GM12878 (cell line): ENCODE measurements at regions not wholly inside any gene's neighbourhood (a gene's known extent, or its start where the extent isn't known, plus 50 kb on each side); places are given as distances from the start of the nearest gene placed in this dataset.

ENCODE experiments used
- ATAC-seq: fragments of 200-7000 bp; cut with Tn5 transposase; 3 replicates; pipeline ENCODE4 v1.9.1; 2020; ENCODE audit warnings: mild to moderate bottlenecking, moderate library complexity
- BruUV-seq: library from RNA; stranded (reverse); fragments of 400-500 nt; replicated peaks from 2 replicates; lab custom pipeline; 2021; lab: Mats Ljungman, UMichigan
- CTCF ChIA-PET: fragments of 300-600 bp; sonication (Branson Sonifier 250); formaldehyde crosslinking; extraction: SDS; loops from one replicate; lab custom pipeline; 2021; ENCODE audit warnings: inconsistent platforms; lab: Yijun Ruan, JAX
- POLR2A ChIA-PET: fragments of 350-600 bp; formaldehyde crosslinking; extraction: SDS; loops from one replicate; lab custom pipeline; 2021; ENCODE audit warnings: inconsistent platforms; lab: Charles Lee
- RAD21 ChIA-PET: fragments of 300-600 bp; sonication (Branson Sonifier 250); formaldehyde crosslinking; loops from one replicate; lab custom pipeline; 2023; ENCODE audit warnings: antibody characterized with exemption; ENCODE audit not compliant: unreplicated experiment; lab: Charles Lee
- SMC1A ChIA-PET: fragments of 300-600 bp; sonication (Branson Sonifier 250); formaldehyde crosslinking; loops from one replicate; lab custom pipeline; 2023; ENCODE audit not compliant: unreplicated experiment, uncharacterized antibody; lab: Charles Lee
- DNase-seq: peaks from one replicate; pipeline ENCODE4 v3.0.0-alpha.2; 2011; ENCODE audit warnings: low read depth, low spot score
- FAIRE-seq: peaks from 3 replicates; lab custom pipeline; 2011; peaks lifted over from hg19 to GRCh38; lab: Jason Lieb, UNC
- H2AFZ ChIP-seq: 2 replicates; pipeline ENCODE4 v1.6.0; 2011; ENCODE audit warnings: low read depth, low read length, control low read depth; ENCODE audit not compliant: control insufficient read depth
- H3K27ac ChIP-seq: 2 replicates; pipeline ENCODE4 v1.5.1; 2011; ENCODE audit warnings: control low read depth; ENCODE audit not compliant: control insufficient read depth, insufficient read depth
- H3K27me3 ChIP-seq, 2 experiments: replicated peaks in 1 of 2; 2 replicates each; pipeline versions ENCODE4 v1.6.0 to v1.6.1; 2011; ENCODE audit warnings: low read length in 1 of 2; ENCODE audit not compliant: control insufficient read depth in 2 of 2, insufficient read depth in 2 of 2
- H3K36me3 ChIP-seq, 2 experiments: 2 replicates each; pipeline ENCODE4 v1.5.1; 2011; ENCODE audit warnings: low read length in 1 of 2; ENCODE audit not compliant: control insufficient read depth in 2 of 2, insufficient read depth in 2 of 2
- H3K4me1 ChIP-seq: 2 replicates; pipeline ENCODE4 v1.6.1; 2011; ENCODE audit warnings: mild to moderate bottlenecking, low read length, moderate library complexity, mixed read lengths; ENCODE audit not compliant: control insufficient read depth, insufficient read depth
- H3K4me2 ChIP-seq: 2 replicates; pipeline ENCODE4 v1.6.0; 2011; ENCODE audit warnings: control low read depth; ENCODE audit not compliant: control insufficient read depth, insufficient read depth
- H3K4me3 ChIP-seq: fragments of 200-600 bp; sonication (generic); 2 replicates; pipeline ENCODE4 v1.5.1; 2016
- H3K79me2 ChIP-seq: 2 replicates; pipeline ENCODE4 v1.6.0; 2011; ENCODE audit warnings: low read length; ENCODE audit not compliant: control insufficient read depth, insufficient read depth
- H3K9ac ChIP-seq: 2 replicates; pipeline ENCODE4 v1.8.0; 2011; ENCODE audit warnings: low read length, control low read depth, mixed read lengths; ENCODE audit not compliant: control insufficient read depth, insufficient read depth
- H3K9me3 ChIP-seq: replicated peaks from 3 replicates; pipeline ENCODE4 v1.5.1; 2011; ENCODE audit warnings: mild to moderate bottlenecking, low read length; ENCODE audit not compliant: control insufficient read depth, insufficient read depth
- H4K20me1 ChIP-seq: 2 replicates; pipeline ENCODE4 v1.6.0; 2011; ENCODE audit not compliant: control insufficient read depth, insufficient read depth
- BMI1 ChIP-seq: fragments of 450-650 bp; IDR thresholded peaks from 2 replicates; pipeline ENCODE4 v1.6.1; 2016; ENCODE audit warnings: mild to moderate bottlenecking, moderate library complexity, borderline replicate concordance
- HDAC6 ChIP-seq: fragments of 200-600 bp; sonication (generic); IDR thresholded peaks from one replicate; pipeline ENCODE4 v1.8.0; 2017; ENCODE audit warnings: antibody characterized with exemption; ENCODE audit not compliant: unreplicated experiment
- RELA ChIP-seq: fragments of 450-650 bp; IDR thresholded peaks from 2 replicates; pipeline ENCODE4 v1.8.0; 2014; ENCODE audit warnings: borderline replicate concordance; ENCODE audit not compliant: partially characterized antibody
- WGBS: methylation state at CpG from one replicate; pipeline ENCODE4 v1.1.6; 2016; ENCODE audit warnings: low lambda C conversion rate; ENCODE audit not compliant: insufficient replicate concordance, insufficient coverage; ENCODE audit errors: missing lambda C conversion rate; 5-methylcytosine and 5-hydroxymethylcytosine counted together
- in situ Hi-C: fragments of 300-500 bp; cut with MboI; formaldehyde crosslinking; loops from 9 replicates; pipeline ENCODE4 v1.14.3; 2018; ENCODE audit warnings: mixed read lengths
- intact Hi-C: fragments of 100-400 bp; cut with micrococcal nuclease; formaldehyde crosslinking; loops from one replicate; pipeline ENCODE4 v1.14.2; 2022; ENCODE audit not compliant: unreplicated experiment
- TF ChIP-seq, protein P1 (sequence below): fragments of 450-650 bp; IDR thresholded peaks from 2 replicates; pipeline ENCODE4 v1.6.1; 2018; ENCODE audit warnings: mild to moderate bottlenecking, low read depth, moderate library complexity; ENCODE audit not compliant: partially characterized antibody

DNA sequence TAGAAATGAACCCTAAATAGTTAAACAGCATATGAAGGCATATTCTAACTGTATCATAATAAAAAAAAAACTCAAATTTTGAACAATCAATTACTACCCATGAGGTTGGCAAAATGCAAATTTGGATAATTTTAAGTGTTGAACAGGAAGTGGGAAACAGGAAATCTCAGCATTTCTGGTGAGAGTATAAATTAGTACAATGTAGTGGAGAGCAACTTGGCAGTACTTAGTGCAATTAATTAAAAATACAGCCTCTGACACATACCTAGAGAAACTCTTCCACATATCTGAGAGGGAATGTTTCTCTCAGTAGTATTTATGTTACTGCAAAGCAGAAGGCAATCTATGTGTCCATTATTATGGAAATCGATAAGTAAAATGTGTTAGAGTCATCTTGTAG, 96.8 kb downstream of the TUSC7 start (continued):
- no peak for TF ChIP-seq HDAC6

DNA sequence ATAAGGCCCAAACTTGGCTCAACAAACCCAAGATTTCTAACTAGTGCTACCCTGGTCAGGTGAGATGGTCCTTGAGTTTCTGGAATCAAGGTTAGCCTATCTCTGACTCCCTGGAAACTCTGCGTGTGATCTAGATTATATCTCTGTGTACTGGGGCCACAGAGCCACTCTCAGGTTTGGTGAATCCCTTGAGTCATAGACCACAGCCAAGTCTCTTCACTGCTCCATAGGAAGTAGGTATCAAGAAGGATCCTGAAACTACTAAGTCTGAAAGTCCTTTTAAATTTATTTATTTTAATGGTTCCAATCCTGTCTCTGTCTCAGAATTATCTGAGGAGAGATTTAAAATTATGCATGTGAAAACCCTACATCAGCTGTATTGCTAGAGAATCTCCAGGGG, 99.1 kb downstream of the TUSC7 start:
- ChIA-PET RAD21 (interaction anchor here (0.6 to 0.7 kb wide), 2 partner anchors 12 to 750 kb away, joined by 3 read pairs; no protein-coding TSS in a partner anchor), POLR2A (no interaction called here), SMC1A (no interaction called here), CTCF (interaction anchor here (1.1 kb wide), 1 partner anchor 10 kb away, joined by 4 read pairs; no protein-coding TSS in a partner anchor)
- Histone ChIP-seq H4K20me1 (no peaks in the 10 kb centered on the region), H3K36me3 (no peaks in the 10 kb centered on the region), H3K9ac (no peak overlapping the region), H3K9me3 (no peaks in the 10 kb centered on the region), H3K79me2 (no peaks in the 10 kb centered on the region), H3K27me3 (no peaks in the 10 kb centered on the region), H3K4me3 (no peak overlapping the region), H3K27ac (no peak overlapping the region), H3K4me1 (no peaks in the 10 kb centered on the region), H2AFZ (no peak overlapping the region), H3K4me2 (no peak overlapping the region)
- no TSS peak for BruUV-seq
- in situ Hi-C loops = no loop called here
- DNase-seq (no peak), ATAC-seq (no peak), FAIRE-seq (no peak)
- 100% methylated on average over 1 of the region's 1 CpG for WGBS
- no peak for TF ChIP-seq RELA
- no peak for TF ChIP-seq BMI1
- TF ChIP-seq, protein P1, sequence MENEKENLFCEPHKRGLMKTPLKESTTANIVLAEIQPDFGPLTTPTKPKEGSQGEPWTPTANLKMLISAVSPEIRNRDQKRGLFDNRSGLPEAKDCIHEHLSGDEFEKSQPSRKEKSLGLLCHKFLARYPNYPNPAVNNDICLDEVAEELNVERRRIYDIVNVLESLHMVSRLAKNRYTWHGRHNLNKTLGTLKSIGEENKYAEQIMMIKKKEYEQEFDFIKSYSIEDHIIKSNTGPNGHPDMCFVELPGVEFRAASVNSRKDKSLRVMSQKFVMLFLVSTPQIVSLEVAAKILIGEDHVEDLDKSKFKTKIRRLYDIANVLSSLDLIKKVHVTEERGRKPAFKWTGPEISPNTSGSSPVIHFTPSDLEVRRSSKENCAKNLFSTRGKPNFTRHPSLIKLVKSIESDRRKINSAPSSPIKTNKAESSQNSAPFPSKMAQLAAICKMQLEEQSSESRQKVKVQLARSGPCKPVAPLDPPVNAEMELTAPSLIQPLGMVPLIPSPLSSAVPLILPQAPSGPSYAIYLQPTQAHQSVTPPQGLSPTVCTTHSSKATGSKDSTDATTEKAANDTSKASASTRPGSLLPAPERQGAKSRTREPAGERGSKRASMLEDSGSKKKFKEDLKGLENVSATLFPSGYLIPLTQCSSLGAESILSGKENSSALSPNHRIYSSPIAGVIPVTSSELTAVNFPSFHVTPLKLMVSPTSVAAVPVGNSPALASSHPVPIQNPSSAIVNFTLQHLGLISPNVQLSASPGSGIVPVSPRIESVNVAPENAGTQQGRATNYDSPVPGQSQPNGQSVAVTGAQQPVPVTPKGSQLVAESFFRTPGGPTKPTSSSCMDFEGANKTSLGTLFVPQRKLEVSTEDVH = no peak
- intact Hi-C loops = no loop called here
